ENCODE measurements at regions not wholly inside any gene's neighbourhood (a gene's known extent, or its start where the extent isn't known, plus 50 kb on each side); places are given as distances from the start of the nearest gene placed in this dataset.

DNA sequence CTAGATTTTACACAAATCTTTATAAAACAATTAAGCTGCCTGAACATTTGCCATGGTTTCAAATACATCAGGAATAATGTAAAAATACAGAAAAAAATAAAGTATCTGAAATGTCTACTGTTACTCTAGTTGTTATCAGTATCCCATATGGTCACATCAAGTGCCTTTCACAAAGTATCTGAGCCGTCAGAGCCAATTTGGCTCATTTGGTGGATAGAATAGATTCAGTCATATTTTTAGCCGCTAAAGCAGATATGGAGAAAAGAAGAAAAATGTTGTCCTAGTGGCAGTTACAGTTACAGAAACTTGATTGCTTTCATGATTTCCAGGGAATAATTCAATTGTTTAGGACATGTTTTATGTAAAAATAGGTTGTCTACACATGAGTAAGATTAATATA is 641.1 kb downstream of the RAPGEF2 start:
- no peak overlapping the region for H3K27ac ChIP-seq
- no peaks in the 10 kb centered on the region for H3K4me1 ChIP-seq
- WGBS, 2 donors (ENCODE audit: low coverage in 1 of 2): 42 to 45% methylated on average over 2 of the region's 2 CpGs
- TF ChIP-seq EP300 (IDR thresholded peaks at IDR 0.05; ENCODE audit: low read depth): no peak
- TF ChIP-seq POLR2A (IDR thresholded peaks at IDR 0.05): no peak
- TF ChIP-seq POLR2AphosphoS5 (IDR thresholded peaks at IDR 0.05): no peak
- TF ChIP-seq, protein P1, sequence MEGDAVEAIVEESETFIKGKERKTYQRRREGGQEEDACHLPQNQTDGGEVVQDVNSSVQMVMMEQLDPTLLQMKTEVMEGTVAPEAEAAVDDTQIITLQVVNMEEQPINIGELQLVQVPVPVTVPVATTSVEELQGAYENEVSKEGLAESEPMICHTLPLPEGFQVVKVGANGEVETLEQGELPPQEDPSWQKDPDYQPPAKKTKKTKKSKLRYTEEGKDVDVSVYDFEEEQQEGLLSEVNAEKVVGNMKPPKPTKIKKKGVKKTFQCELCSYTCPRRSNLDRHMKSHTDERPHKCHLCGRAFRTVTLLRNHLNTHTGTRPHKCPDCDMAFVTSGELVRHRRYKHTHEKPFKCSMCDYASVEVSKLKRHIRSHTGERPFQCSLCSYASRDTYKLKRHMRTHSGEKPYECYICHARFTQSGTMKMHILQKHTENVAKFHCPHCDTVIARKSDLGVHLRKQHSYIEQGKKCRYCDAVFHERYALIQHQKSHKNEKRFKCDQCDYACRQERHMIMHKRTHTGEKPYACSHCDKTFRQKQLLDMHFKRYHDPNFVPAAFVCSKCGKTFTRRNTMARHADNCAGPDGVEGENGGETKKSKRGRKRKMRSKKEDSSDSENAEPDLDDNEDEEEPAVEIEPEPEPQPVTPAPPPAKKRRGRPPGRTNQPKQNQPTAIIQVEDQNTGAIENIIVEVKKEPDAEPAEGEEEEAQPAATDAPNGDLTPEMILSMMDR (IDR thresholded peaks at IDR 0.05): no peak
- H3K9me3 ChIP-seq: no peaks in the 10 kb centered on the region
- intact Hi-C loops (cut with DNase I; ENCODE audit: low total_unique reads): no loop called here
- DNase-seq: no peak
- H3K36me3 ChIP-seq: no peaks in the 10 kb centered on the region
- no peaks in the 10 kb centered on the region for H3K27me3 ChIP-seq
- no peak overlapping the region for H3K4me3 ChIP-seq
- in situ Hi-C loops (cut with MboI; ENCODE audit: low pct_ligation_motif_present in 1 of 4, low pct_unique_long_range_greater_than_20kb in 1 of 4, low sequenced_read_pairs in 3 of 4): no loop called here

DNA sequence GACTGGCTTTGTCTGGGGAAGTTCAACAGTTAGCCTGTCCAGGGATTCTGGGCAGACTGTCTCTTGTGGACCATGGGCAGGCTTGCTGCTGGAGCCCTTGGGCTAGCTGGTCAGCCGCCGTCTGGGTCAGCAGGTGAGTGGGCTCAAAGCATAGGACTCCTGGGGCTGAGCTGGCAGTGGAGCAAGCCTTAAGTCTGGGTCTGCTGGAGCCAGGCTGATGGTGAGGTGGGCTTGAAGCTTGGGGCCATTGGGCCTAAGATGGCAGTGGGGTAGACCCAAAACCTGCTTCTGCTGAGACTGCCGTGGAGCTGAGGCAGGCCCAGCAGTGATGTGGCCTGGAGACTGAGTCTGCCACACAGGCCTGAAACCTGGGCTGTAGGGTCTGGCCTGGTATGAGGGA is 645.1 kb downstream of the RAPGEF2 start:
- Histone ChIP-seq H3K9me3 (no peaks in the 10 kb centered on the region), H3K36me3 (no peaks in the 10 kb centered on the region), H3K27me3 (no peaks in the 10 kb centered on the region), H3K4me1 (no peaks in the 10 kb centered on the region), H3K4me3 (no peak overlapping the region), H3K27ac (no peak overlapping the region)
- TF ChIP-seq POLR2A (IDR thresholded peaks at IDR 0.05): no peak
- TF ChIP-seq, protein P1 (IDR thresholded peaks at IDR 0.05): no peak
- TF ChIP-seq POLR2AphosphoS5 (IDR thresholded peaks at IDR 0.05): no peak
- no peak for TF ChIP-seq EP300 (IDR thresholded peaks at IDR 0.05; ENCODE audit: low read depth)
- intact Hi-C loops (cut with DNase I; ENCODE audit: low total_unique reads): no loop called here
- 100% methylated on average over 3 of the region's 3 CpGs; no CpG with 5 or more reads in 1 of the 2 donors for WGBS, 2 donors (ENCODE audit: low coverage in 1 of 2)
- in situ Hi-C loops (cut with MboI; ENCODE audit: low pct_ligation_motif_present in 1 of 4, low pct_unique_long_range_greater_than_20kb in 1 of 4, low sequenced_read_pairs in 3 of 4): no loop called here
- DNase-seq: no peak

DNA sequence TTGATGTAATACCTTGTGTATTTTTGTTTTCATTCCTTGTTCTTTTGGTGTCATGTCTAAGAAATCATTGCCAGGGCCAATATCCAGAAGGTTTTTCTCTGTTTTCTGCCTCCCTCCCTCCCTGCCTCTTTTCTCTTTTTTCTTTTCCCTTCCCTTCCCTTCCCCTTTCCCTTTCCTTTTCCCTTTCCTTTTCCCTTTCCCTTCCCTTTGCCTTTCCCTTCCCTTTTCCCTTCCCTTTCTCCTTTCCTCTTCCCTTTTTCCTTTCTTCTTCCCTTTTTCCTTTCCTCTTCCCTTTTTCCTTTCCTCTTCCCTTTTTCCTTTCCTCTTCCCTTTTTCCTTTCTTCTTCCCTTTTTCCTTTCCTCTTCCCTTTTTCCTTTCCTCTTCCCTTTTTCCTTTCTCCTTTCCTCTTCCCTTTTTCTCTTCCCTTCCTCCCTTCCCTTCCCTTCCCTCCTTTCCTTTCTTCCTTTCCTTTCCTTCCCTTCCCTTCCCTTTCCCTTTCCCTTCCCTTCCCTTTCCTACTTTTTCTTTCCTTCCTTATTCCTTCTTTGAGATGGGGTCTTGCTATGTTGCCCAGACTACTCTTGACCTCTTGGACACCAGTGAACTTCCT is 646.1 kb downstream of the RAPGEF2 start:
- TF ChIP-seq POLR2AphosphoS5 (IDR thresholded peaks at IDR 0.05) (no peak), POLR2A (IDR thresholded peaks at IDR 0.05) (no peak), EP300 (IDR thresholded peaks at IDR 0.05; ENCODE audit: low read depth) (no peak)
- TF ChIP-seq, protein P1 (IDR thresholded peaks at IDR 0.05): no peak
- no peaks in the 10 kb centered on the region for H3K27me3 ChIP-seq
- in situ Hi-C loops (cut with MboI; ENCODE audit: low pct_ligation_motif_present in 1 of 4, low pct_unique_long_range_greater_than_20kb in 1 of 4, low sequenced_read_pairs in 3 of 4): no loop called here
- H3K36me3 ChIP-seq: no peaks in the 10 kb centered on the region
- no peaks in the 10 kb centered on the region for H3K9me3 ChIP-seq
- intact Hi-C loops (cut with DNase I; ENCODE audit: low total_unique reads): no loop called here
- no peaks in the 10 kb centered on the region for H3K4me1 ChIP-seq
- H3K4me3 ChIP-seq: no peak overlapping the region
- no peak for DNase-seq
- H3K27ac ChIP-seq: no peak overlapping the region

DNA sequence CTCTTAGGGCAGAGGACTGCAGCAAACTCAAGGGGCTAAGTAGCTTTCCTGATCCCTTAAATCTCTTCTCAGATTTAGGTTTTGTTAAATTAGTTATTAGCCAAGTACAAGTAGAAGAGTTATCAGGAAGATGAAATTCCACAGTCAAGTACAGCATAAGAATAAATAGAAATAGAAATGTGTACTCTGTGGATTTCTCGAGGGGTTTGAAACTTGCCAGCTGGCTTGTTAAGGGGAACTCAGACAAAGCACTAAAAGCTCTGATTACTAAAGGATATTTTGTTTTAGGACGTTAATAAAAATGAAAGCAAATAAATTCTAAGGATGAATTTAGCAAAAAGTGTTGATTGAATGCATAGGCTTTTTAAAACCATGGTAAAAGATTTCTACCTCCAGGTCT is 654.6 kb downstream of the RAPGEF2 start:
- intact Hi-C loops (cut with DNase I; ENCODE audit: low total_unique reads): no loop called here
- Histone ChIP-seq H3K36me3 (no peaks in the 10 kb centered on the region), H3K27me3 (no peaks in the 10 kb centered on the region), H3K27ac (no peak overlapping the region), H3K4me1 (no peaks in the 10 kb centered on the region), H3K4me3 (no peak overlapping the region), H3K9me3 (no peaks in the 10 kb centered on the region)
- in situ Hi-C loops (cut with MboI; ENCODE audit: low pct_ligation_motif_present in 1 of 4, low pct_unique_long_range_greater_than_20kb in 1 of 4, low sequenced_read_pairs in 3 of 4): no loop called here
- 30 to 36% methylated on average over 2 of the region's 2 CpGs for WGBS, 2 donors (ENCODE audit: low coverage in 1 of 2)
- DNase-seq: no peak
- TF ChIP-seq, protein P1 (IDR thresholded peaks at IDR 0.05): no peak
- TF ChIP-seq POLR2A (IDR thresholded peaks at IDR 0.05): no peak
- TF ChIP-seq EP300 (IDR thresholded peaks at IDR 0.05; ENCODE audit: low read depth): no peak
- TF ChIP-seq POLR2AphosphoS5 (IDR thresholded peaks at IDR 0.05): no peak
